Suprapubic skin (tissue), 4 donors: ENCODE measurements at regions not wholly inside any gene's neighbourhood (a gene's known extent, or its start where the extent isn't known, plus 50 kb on each side); places are given as distances from the start of the nearest gene placed in this dataset.

Experiments
- DNase-seq, 2 donors: peaks; one replicate each; pipeline ENCODE4 v3.0.0-alpha.2; 2019; ENCODE audit warnings: low spot score in 2 of 2
- H3K27ac ChIP-seq: fragments of 200-600 bp; sonication (generic); one replicate; pipeline ENCODE4 v1.5.1; 2019
- H3K27me3 ChIP-seq: fragments of 200-600 bp; sonication (generic); one replicate; pipeline ENCODE4 v1.5.1; 2019
- H3K36me3 ChIP-seq: fragments of 200-600 bp; sonication (generic); one replicate; pipeline ENCODE4 v1.5.1; 2019
- H3K4me1 ChIP-seq: fragments of 200-600 bp; sonication (generic); one replicate; pipeline ENCODE4 v1.5.1; 2019
- H3K4me3 ChIP-seq: fragments of 200-600 bp; sonication (generic); one replicate; pipeline ENCODE4 v1.5.1; 2019; ENCODE audit warnings: mild to moderate bottlenecking
- H3K9me3 ChIP-seq: fragments of 200-600 bp; sonication (generic); one replicate; pipeline ENCODE4 v1.5.1; 2019
- CTCF ChIP-seq, 2 donors: fragments of 200-600 bp in 1 of 2; fragments of 450-650 bp in 1 of 2; sonication (generic) in 1 of 2; IDR thresholded peaks; one replicate each; pipeline ENCODE4 v1.5.1; 2016 to 2019; ENCODE audit warnings: antibody characterized with exemption in 2 of 2, mild to moderate bottlenecking in 1 of 2, moderate library complexity in 1 of 2
- EP300 ChIP-seq: sonication (generic); formaldehyde crosslinking; IDR thresholded peaks from one replicate; pipeline ENCODE4 v1.6.1; 2017; ENCODE audit warnings: antibody characterized with exemption
- POLR2A ChIP-seq, 2 donors: fragments of 450-650 bp; IDR thresholded peaks; one replicate each; pipeline ENCODE4 v1.6.1; 2017; ENCODE audit warnings: antibody characterized with exemption in 2 of 2, mild to moderate bottlenecking in 2 of 2, moderate library complexity in 2 of 2
- POLR2AphosphoS5 ChIP-seq, 3 donors: sonication (generic); formaldehyde crosslinking; IDR thresholded peaks; one replicate each; pipeline ENCODE4 v1.6.1; 2017; ENCODE audit warnings: antibody characterized with exemption in 3 of 3
- WGBS: methylation state at CpG from one replicate; pipeline ENCODE4 v1.1.5; 2018; 5-methylcytosine and 5-hydroxymethylcytosine counted together

- no peak for TF ChIP-seq POLR2A (IDR thresholded peaks at IDR 0.05)
- TF ChIP-seq CTCF (IDR thresholded peaks at IDR 0.05): no peak
- TF ChIP-seq POLR2AphosphoS5 (IDR thresholded peaks at IDR 0.05): no peak
- no peak for TF ChIP-seq EP300
- H3K36me3 ChIP-seq: no peaks in the 10 kb centered on the region
- H3K4me3 ChIP-seq: no peak overlapping the region
- no peaks in the 10 kb centered on the region for H3K27me3 ChIP-seq
- DNase-seq: no peak
- H3K27ac ChIP-seq: no peak overlapping the region
- H3K4me1 ChIP-seq: no peaks in the 10 kb centered on the region
- 74% methylated on average over 1 of the region's 1 CpG for WGBS
- peaks cover 3% of the 10 kb centered on the region for H3K9me3 ChIP-seq
Measured at GRCh38 chr3:104397713-104398112, 969.0 kb upstream of the ALCAM start.

GRCh38 chr3:104402902-104403301, 963.8 kb upstream of the ALCAM start:
- Histone ChIP-seq H3K36me3 (no peaks in the 10 kb centered on the region), H3K9me3 (peaks cover 3% of the 10 kb centered on the region), H3K4me3 (no peak overlapping the region), H3K27me3 (no peaks in the 10 kb centered on the region), H3K4me1 (no peaks in the 10 kb centered on the region), H3K27ac (no peak overlapping the region)
- TF ChIP-seq POLR2A (IDR thresholded peaks at IDR 0.05) (no peak), CTCF (IDR thresholded peaks at IDR 0.05) (no peak)
- no peak for DNase-seq
- 93% methylated on average over 2 of the region's 2 CpGs for WGBS

- TF ChIP-seq CTCF (IDR thresholded peaks at IDR 0.05): no peak
- TF ChIP-seq POLR2AphosphoS5 (IDR thresholded peaks at IDR 0.05): no peak
- TF ChIP-seq POLR2A (IDR thresholded peaks at IDR 0.05): no peak
- TF ChIP-seq EP300: no peak
- Histone ChIP-seq H3K36me3 (no peaks in the 10 kb centered on the region), H3K27me3 (no peaks in the 10 kb centered on the region), H3K4me3 (no peak overlapping the region), H3K4me1 (no peaks in the 10 kb centered on the region), H3K9me3 (no peaks in the 10 kb centered on the region), H3K27ac (no peak overlapping the region)
- DNase-seq: no peak
- 89% methylated on average over 4 of the region's 4 CpGs for WGBS
Measured at GRCh38 chr3:104411757-104412156, 955.0 kb upstream of the ALCAM start.

GRCh38 chr3:104412608-104413580, 953.8 kb upstream of the ALCAM start:
- H3K9me3 ChIP-seq: no peaks in the 10 kb centered on the region
- H3K27ac ChIP-seq: no peak overlapping the region
- no peak overlapping the region for H3K4me3 ChIP-seq
- TF ChIP-seq POLR2A (IDR thresholded peaks at IDR 0.05): no peak
- no peak for TF ChIP-seq POLR2AphosphoS5 (IDR thresholded peaks at IDR 0.05)
- TF ChIP-seq EP300: no peak
- TF ChIP-seq CTCF (IDR thresholded peaks at IDR 0.05): no peak
- no peak for DNase-seq
- WGBS: 70% methylated on average over 9 of the region's 9 CpGs
- H3K27me3 ChIP-seq: no peaks in the 10 kb centered on the region
- H3K4me1 ChIP-seq: no peaks in the 10 kb centered on the region
- H3K36me3 ChIP-seq: no peaks in the 10 kb centered on the region

- no peak for DNase-seq
- Histone ChIP-seq H3K27me3 (no peaks in the 10 kb centered on the region), H3K4me3 (no peak overlapping the region), H3K4me1 (no peaks in the 10 kb centered on the region), H3K36me3 (no peaks in the 10 kb centered on the region), H3K27ac (no peak overlapping the region), H3K9me3 (no peaks in the 10 kb centered on the region)
- no peak for TF ChIP-seq POLR2AphosphoS5 (IDR thresholded peaks at IDR 0.05)
- TF ChIP-seq EP300: no peak
- no peak for TF ChIP-seq CTCF (IDR thresholded peaks at IDR 0.05)
- 53% methylated on average over 2 of the region's 2 CpGs for WGBS
Measured at GRCh38 chr3:104428337-104428925, 938.3 kb upstream of the ALCAM start.
